Stomach (tissue), 4 donors: ENCODE measurements at regions not wholly inside any gene's neighbourhood (a gene's known extent, or its start where the extent isn't known, plus 50 kb on each side); places are given as distances from the start of the nearest gene placed in this dataset.

Experiments used
- EP300 ChIP-seq: sonication (generic); formaldehyde crosslinking; IDR thresholded peaks from one replicate; pipeline ENCODE4 v1.6.1; 2017; ENCODE audit warnings: antibody characterized with exemption
- POLR2A ChIP-seq, 4 donors: fragments of 450-650 bp; IDR thresholded peaks; one replicate each; pipeline ENCODE4 v1.6.1; 2016; ENCODE audit warnings: antibody characterized with exemption in 4 of 4, control low read depth in 2 of 4, mild to moderate bottlenecking in 1 of 4, moderate library complexity in 1 of 4
- POLR2AphosphoS5 ChIP-seq, 3 donors: sonication (generic); formaldehyde crosslinking; IDR thresholded peaks; one replicate each; pipeline ENCODE4 v1.6.1; 2016; ENCODE audit warnings: antibody characterized with exemption in 3 of 3
- TF ChIP-seq, protein P1 (sequence below), 7 experiments: fragments of 450-650 bp in 4 of 7; fragments of 200-600 bp in 3 of 7; sonication (generic) in 3 of 7; IDR thresholded peaks; one replicate each; pipeline ENCODE4 v1.5.1; 2016 to 2019; ENCODE audit warnings: antibody characterized with exemption in 7 of 7, control low read depth in 2 of 7, mild to moderate bottlenecking in 1 of 7

GRCh38 chr9:26339796-26340195 lies 552.8 kb downstream of the CAAP1 start:
- TF ChIP-seq, protein P1, sequence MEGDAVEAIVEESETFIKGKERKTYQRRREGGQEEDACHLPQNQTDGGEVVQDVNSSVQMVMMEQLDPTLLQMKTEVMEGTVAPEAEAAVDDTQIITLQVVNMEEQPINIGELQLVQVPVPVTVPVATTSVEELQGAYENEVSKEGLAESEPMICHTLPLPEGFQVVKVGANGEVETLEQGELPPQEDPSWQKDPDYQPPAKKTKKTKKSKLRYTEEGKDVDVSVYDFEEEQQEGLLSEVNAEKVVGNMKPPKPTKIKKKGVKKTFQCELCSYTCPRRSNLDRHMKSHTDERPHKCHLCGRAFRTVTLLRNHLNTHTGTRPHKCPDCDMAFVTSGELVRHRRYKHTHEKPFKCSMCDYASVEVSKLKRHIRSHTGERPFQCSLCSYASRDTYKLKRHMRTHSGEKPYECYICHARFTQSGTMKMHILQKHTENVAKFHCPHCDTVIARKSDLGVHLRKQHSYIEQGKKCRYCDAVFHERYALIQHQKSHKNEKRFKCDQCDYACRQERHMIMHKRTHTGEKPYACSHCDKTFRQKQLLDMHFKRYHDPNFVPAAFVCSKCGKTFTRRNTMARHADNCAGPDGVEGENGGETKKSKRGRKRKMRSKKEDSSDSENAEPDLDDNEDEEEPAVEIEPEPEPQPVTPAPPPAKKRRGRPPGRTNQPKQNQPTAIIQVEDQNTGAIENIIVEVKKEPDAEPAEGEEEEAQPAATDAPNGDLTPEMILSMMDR (IDR thresholded peaks at IDR 0.05): no peak
- no peak for TF ChIP-seq POLR2A (IDR thresholded peaks at IDR 0.05)
- no peak for TF ChIP-seq POLR2AphosphoS5 (IDR thresholded peaks at IDR 0.05)
- TF ChIP-seq EP300: no peak
